Upper lobe of right lung (tissue), 1 donor: ENCODE measurements at regions not wholly inside any gene's neighbourhood (a gene's known extent, or its start where the extent isn't known, plus 50 kb on each side); places are given as distances from the start of the nearest gene placed in this dataset.
A peak's percentile ranks its signal among the peaks of the same experiment; 100 is the strongest.

Experiments used
- ATAC-seq: fragments of 200-7000 bp; cut with Tn5 transposase; one replicate; pipeline ENCODE4 v1.9.1; 2020; ENCODE audit warnings: mild to moderate bottlenecking, moderate library complexity
- DNase-seq: peaks from one replicate; pipeline ENCODE4 v3.0.0-alpha.2; 2020
- H3K27ac ChIP-seq: fragments of 200-600 bp; one replicate; pipeline ENCODE4 v1.8.0; 2022
- H3K27me3 ChIP-seq: fragments of 200-600 bp; one replicate; pipeline ENCODE4 v1.8.0; 2022; ENCODE audit warnings: mild to moderate bottlenecking
- H3K36me3 ChIP-seq: fragments of 200-600 bp; one replicate; pipeline ENCODE4 v1.8.0; 2022
- H3K4me1 ChIP-seq: fragments of 200-600 bp; one replicate; pipeline ENCODE4 v1.8.0; 2022
- H3K4me3 ChIP-seq: fragments of 200-600 bp; one replicate; pipeline ENCODE4 v1.8.0; 2022; ENCODE audit warnings: mild to moderate bottlenecking
- H3K9me3 ChIP-seq: fragments of 200-600 bp; one replicate; pipeline ENCODE4 v1.8.0; 2022
- intact Hi-C: fragments of 100-400 bp; cut with DNase I; formaldehyde crosslinking; loops from one replicate; pipeline ENCODE4 v1.11.0; 2022
- TF ChIP-seq, protein P1 (sequence below): fragments of 200-600 bp; IDR thresholded peaks from one replicate; pipeline ENCODE4 v1.8.0; 2022; ENCODE audit warnings: antibody characterized with exemption
- donor health status: DM: no; HTN: yes; CAD: no; lungs with severe emphysema.

DNA sequence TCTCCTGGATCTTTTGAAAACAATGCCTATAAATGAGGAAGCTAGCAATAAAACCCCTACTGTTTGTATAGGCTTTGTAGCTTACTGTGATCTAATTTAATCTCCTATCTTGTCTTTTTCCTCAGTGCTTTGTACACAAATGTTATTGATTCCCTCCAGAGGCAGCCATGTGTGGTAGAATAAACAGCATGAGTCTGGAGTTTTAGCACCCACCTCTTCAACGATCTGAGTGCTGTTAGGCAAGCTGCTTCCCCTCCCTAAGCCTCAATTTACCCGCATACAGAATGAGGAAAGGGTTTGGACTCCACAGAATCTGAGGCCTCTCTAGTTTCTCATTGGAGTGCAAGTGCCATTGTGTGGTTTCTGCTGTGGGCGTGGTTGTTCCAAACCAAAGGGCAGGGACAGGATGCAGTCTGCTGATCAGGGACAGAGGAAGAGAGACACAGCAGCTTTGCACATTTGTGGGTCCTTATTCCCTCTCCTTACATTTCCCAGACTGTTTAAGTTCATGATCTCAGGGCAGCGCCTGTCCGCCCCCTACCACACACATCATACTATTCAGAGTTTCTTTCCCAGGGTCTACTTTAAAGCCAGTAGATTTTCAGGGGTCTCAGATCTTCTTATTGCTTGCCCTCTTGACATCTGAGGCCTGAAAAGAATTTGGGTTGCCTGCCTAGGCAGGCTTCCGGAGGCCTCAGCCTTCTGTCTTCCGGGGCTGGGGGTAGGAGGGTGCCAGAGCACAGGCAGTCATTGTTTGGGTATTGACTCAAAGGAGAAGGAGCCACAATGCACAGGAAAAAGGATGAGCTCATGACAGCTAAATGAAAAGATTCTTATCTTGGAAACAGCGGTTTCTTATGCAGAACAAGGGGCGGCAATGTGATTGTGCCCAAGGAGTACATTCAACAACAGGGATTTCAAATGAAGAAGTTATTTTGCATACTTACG lies 114.9 kb upstream of the TEX13D start:
- Histone ChIP-seq H3K27ac (peak overlapping the region; percentile 55), H3K4me3 (no peak overlapping the region), H3K27me3 (no peaks in the 10 kb centered on the region), H3K9me3 (no peaks in the 10 kb centered on the region), H3K4me1 (peaks cover 4% of the 10 kb centered on the region), H3K36me3 (no peaks in the 10 kb centered on the region)
- ATAC-seq: peak; percentile 79
- TF ChIP-seq, protein P1, sequence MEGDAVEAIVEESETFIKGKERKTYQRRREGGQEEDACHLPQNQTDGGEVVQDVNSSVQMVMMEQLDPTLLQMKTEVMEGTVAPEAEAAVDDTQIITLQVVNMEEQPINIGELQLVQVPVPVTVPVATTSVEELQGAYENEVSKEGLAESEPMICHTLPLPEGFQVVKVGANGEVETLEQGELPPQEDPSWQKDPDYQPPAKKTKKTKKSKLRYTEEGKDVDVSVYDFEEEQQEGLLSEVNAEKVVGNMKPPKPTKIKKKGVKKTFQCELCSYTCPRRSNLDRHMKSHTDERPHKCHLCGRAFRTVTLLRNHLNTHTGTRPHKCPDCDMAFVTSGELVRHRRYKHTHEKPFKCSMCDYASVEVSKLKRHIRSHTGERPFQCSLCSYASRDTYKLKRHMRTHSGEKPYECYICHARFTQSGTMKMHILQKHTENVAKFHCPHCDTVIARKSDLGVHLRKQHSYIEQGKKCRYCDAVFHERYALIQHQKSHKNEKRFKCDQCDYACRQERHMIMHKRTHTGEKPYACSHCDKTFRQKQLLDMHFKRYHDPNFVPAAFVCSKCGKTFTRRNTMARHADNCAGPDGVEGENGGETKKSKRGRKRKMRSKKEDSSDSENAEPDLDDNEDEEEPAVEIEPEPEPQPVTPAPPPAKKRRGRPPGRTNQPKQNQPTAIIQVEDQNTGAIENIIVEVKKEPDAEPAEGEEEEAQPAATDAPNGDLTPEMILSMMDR: no peak
- intact Hi-C loops: no loop called here
- no peak for DNase-seq

DNA sequence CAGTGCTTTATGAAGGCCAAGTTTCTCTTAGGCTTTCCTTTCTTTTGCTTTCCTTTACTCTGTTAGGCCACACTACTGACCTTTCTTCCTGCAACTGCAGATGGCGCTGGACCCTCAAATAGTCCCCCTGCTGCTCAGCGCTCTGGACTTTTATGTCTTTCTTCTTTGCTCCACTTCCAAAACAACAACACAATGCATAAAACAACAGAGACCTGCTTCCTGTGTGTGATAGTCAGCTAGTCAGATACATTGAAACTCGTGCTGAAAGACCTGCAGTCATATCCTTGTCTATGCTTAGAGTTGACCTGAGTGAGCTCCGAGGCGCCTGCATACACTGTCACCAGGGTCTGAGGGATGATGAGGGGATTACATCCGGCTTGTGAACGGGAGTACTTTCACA lies 108.9 kb upstream of the TEX13D start:
- Histone ChIP-seq H3K4me3 (no peak overlapping the region), H3K4me1 (peaks cover 3% of the 10 kb centered on the region), H3K9me3 (no peaks in the 10 kb centered on the region), H3K27ac (no peak overlapping the region), H3K27me3 (no peaks in the 10 kb centered on the region), H3K36me3 (no peaks in the 10 kb centered on the region)
- DNase-seq (no peak), ATAC-seq (no peak)
- intact Hi-C loops: no loop called here
- TF ChIP-seq, protein P1: no peak

DNA sequence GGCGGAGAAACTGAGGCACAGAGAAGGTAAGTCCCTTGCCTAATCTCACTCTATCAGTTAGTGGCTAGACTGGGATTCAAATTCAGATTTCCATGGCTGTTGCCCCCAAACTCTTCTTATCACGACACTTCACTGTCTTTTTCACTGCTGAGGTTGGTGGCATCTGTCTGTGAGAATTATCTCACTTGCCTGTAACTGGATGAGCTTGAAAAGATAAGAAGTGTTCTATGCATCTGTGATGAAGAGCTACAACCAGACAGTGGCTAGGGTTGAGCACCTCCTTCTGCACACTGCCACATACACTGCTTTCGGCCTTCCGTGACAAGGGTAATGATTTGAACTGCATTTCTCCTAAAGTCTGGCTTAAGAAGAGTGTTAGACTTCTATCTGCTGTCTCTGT lies 107.9 kb upstream of the TEX13D start:
- Histone ChIP-seq H3K36me3 (no peaks in the 10 kb centered on the region), H3K9me3 (no peaks in the 10 kb centered on the region), H3K27ac (no peak overlapping the region), H3K4me1 (no peaks in the 10 kb centered on the region), H3K27me3 (no peaks in the 10 kb centered on the region), H3K4me3 (no peak overlapping the region)
- ATAC-seq (no peak), DNase-seq (no peak)
- TF ChIP-seq, protein P1: no peak
- intact Hi-C loops: no loop called here

DNA sequence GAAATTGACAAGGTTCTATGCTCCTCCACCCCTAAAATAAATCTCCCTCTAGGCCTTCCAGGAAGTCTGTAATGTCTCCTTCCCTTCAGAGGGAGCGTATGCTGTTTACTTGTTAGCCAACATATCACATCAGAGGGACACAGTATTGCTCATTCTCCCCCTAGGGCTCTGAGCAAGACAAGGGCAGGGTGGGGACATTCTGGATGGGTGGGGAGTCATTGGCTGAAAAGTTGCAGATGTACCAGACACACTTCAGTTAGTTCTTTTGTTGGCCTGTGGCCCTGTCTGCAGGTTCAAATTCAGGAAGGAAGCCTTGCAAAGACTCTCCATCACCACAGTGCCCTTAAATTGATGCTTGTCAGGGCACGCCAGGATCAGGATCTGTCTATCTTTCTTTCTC lies 106.3 kb upstream of the TEX13D start:
- ATAC-seq: peak; percentile 12
- intact Hi-C loops: no loop called here
- no peaks in the 10 kb centered on the region for H3K27me3 ChIP-seq

DNA sequence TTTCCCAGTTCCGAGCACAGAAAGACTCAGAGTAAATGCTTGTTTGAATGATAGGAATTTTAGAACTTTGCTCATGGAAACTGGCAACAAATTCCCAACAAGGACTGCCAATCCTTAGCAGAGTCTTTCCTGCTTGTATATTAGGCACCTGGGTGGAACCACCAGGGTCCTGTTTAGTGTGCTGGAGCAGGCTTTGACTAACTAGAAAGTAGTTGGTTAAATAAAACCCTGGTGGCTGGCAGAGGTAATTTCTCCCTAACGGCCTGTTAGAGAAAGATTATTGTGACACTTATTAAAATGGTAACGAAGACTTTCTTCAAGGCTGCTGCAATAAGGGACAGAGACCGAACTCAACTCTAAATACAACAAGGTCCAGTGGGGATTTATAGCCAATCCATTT lies 103.6 kb upstream of the TEX13D start:
- no peak for DNase-seq
- Histone ChIP-seq H3K9me3 (no peaks in the 10 kb centered on the region), H3K4me1 (no peaks in the 10 kb centered on the region), H3K4me3 (no peak overlapping the region), H3K36me3 (no peaks in the 10 kb centered on the region), H3K27ac (no peak overlapping the region), H3K27me3 (no peaks in the 10 kb centered on the region)
- TF ChIP-seq, protein P1: no peak
- intact Hi-C loops: no loop called here
- ATAC-seq: no peak

More for the DNA sequence above, 106.3 kb upstream of the TEX13D start:
- DNase-seq: no peak
- no peaks in the 10 kb centered on the region for H3K36me3 ChIP-seq
- no peak overlapping the region for H3K4me3 ChIP-seq
- no peaks in the 10 kb centered on the region for H3K4me1 ChIP-seq
- H3K27ac ChIP-seq: no peak overlapping the region
- TF ChIP-seq, protein P1: no peak
- no peaks in the 10 kb centered on the region for H3K9me3 ChIP-seq
